MCF 10A (cell line): ENCODE measurements at regions not wholly inside any gene's neighbourhood (a gene's known extent, or its start where the extent isn't known, plus 50 kb on each side); places are given as distances from the start of the nearest gene placed in this dataset.

Experiments used
- BruUV-seq: library from RNA; stranded (reverse); fragments of 400-500 nt; replicated peaks from 2 replicates; lab custom pipeline; 2021; lab: Mats Ljungman, UMichigan
- CTCF ChIA-PET: fragments of 300-600 bp; sonication (Branson Sonifier 250); formaldehyde crosslinking; extraction: SDS; loops from one replicate; lab custom pipeline; 2021; ENCODE audit warnings: antibody characterized with exemption, inconsistent platforms; lab: Yijun Ruan, JAX
- POLR2A ChIA-PET: fragments of 300-600, 350-650 bp; sonication (Branson Sonifier 250); formaldehyde crosslinking; extraction: SDS; loops from one replicate; lab custom pipeline; 2020; ENCODE audit warnings: antibody characterized with exemption, inconsistent platforms; lab: Yijun Ruan, JAX
- DNase-seq: peaks from one replicate; pipeline ENCODE4 v3.0.0-alpha.2; 2018; ENCODE audit not compliant: unreplicated experiment
- H3K27ac Mint-ChIP-seq: one replicate; pipeline ENCODE4 v1.8.0; 2022; ENCODE audit warnings: mild to moderate bottlenecking, low read depth, mixed read lengths; ENCODE audit not compliant: unreplicated experiment
- H3K27me3 Mint-ChIP-seq: one replicate; pipeline ENCODE4 v1.8.0; 2022; ENCODE audit warnings: mixed read lengths; ENCODE audit not compliant: insufficient read depth, unreplicated experiment
- H3K36me3 Mint-ChIP-seq: one replicate; pipeline ENCODE4 v1.8.0; 2022; ENCODE audit warnings: mild to moderate bottlenecking, moderate library complexity, mixed read lengths; ENCODE audit not compliant: insufficient read depth, unreplicated experiment
- H3K4me1 Mint-ChIP-seq: one replicate; pipeline ENCODE4 v1.8.0; 2022; ENCODE audit warnings: mixed read lengths; ENCODE audit not compliant: insufficient read depth, unreplicated experiment
- H3K4me3 Mint-ChIP-seq: one replicate; pipeline ENCODE4 v1.8.0; 2022; ENCODE audit warnings: mild to moderate bottlenecking, moderate library complexity, mixed read lengths; ENCODE audit not compliant: unreplicated experiment
- H3K9me3 Mint-ChIP-seq: one replicate; pipeline ENCODE4 v1.8.0; 2022; ENCODE audit warnings: mixed read lengths; ENCODE audit not compliant: unreplicated experiment
- intact Hi-C: fragments of 100-400 bp; cut with micrococcal nuclease; formaldehyde crosslinking; loops from 2 replicates; pipeline ENCODE4 v1.14.1; 2022
- TF ChIP-seq, protein P1 (sequence below): fragments of 200-600 bp; IDR thresholded peaks from one replicate; pipeline ENCODE4 v1.8.0; 2022; ENCODE audit warnings: antibody characterized with exemption, mild to moderate bottlenecking; ENCODE audit not compliant: unreplicated experiment

DNA sequence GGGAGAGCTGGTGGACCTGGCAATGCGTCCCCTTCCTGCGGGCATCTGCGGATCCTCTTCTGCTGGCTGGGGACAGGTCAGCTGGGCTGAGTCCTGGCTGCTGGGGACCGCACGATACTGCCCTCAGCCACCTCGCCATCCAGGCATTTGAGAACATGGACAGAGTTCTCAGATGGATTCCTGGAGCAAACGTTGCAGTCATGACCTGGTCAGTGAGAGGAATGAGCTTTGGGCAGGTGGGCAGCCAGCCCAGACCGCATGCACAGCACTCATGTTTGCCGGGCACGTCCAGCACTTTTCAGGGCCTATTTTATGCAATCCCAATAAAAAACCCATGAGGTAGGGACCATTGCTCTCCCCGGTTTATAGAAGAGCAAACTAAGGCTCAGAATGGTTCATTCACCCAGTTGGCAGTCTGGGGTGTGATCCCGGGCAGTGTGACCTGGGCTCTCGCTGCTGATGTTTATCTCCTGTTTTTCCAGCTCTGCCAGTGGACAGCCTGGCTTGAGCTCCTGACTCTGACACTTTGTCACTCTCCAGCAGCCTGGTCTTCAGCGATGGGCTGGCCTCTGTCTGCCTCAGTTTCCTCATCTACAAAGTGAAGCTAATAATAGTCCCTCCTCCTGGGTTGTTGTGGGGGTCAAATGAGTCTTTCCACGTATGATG is 294.7 kb downstream of the IRF8 start:
- TF ChIP-seq, protein P1, sequence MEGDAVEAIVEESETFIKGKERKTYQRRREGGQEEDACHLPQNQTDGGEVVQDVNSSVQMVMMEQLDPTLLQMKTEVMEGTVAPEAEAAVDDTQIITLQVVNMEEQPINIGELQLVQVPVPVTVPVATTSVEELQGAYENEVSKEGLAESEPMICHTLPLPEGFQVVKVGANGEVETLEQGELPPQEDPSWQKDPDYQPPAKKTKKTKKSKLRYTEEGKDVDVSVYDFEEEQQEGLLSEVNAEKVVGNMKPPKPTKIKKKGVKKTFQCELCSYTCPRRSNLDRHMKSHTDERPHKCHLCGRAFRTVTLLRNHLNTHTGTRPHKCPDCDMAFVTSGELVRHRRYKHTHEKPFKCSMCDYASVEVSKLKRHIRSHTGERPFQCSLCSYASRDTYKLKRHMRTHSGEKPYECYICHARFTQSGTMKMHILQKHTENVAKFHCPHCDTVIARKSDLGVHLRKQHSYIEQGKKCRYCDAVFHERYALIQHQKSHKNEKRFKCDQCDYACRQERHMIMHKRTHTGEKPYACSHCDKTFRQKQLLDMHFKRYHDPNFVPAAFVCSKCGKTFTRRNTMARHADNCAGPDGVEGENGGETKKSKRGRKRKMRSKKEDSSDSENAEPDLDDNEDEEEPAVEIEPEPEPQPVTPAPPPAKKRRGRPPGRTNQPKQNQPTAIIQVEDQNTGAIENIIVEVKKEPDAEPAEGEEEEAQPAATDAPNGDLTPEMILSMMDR = no peak
- DNase-seq = no peak
- H3K27me3 Mint-ChIP-seq = peaks cover 100% of the 10 kb centered on the region
- H3K9me3 Mint-ChIP-seq = no peaks in the 10 kb centered on the region
- ChIA-PET CTCF (no interaction called here), POLR2A (no interaction called here)
- no peaks in the 10 kb centered on the region for H3K36me3 Mint-ChIP-seq
- BruUV-seq = no TSS peak
- no peaks in the 10 kb centered on the region for H3K4me1 Mint-ChIP-seq
- intact Hi-C loops = no loop called here
- no peak overlapping the region for H3K27ac Mint-ChIP-seq
- no peak overlapping the region for H3K4me3 Mint-ChIP-seq

DNA sequence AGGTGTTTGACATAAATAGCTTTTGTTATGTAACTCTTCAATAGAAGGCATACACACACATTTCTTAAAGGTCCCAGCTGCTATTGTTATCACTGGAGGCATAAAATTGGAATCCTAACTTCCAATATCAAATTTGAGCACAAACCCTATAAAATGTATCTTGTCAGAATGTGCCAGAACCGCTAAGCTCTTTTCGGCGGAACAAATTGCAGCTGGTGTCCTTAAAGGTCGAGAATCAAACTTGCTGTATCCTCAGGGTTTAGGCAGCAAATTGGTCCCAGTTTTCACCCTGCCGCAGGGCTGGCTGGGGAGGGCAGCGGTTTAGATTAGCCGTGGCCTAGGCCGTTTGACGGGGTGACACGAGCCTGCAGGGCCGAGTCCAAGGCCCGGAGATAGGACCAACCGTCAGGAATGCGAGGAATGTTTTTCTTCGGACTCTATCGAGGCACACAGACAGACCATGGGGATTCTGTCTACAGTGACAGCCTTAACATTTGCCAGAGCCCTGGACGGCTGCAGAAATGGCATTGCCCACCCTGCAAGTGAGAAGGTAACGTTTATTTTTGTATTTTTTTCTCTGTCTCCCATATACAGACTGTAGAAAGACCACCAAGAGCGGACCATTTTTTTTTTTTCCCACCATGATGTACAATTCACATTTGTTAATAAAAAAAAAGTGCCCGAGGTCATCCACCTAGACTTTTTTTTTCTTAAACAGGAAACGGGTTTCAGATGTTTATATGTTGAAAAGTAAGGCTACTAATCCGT is 297.1 kb downstream of the IRF8 start:
- ChIA-PET POLR2A (no interaction called here), CTCF (no interaction called here)
- intact Hi-C loops = no loop called here
- no peaks in the 10 kb centered on the region for H3K4me1 Mint-ChIP-seq
- no peaks in the 10 kb centered on the region for H3K36me3 Mint-ChIP-seq
- no peak overlapping the region for H3K27ac Mint-ChIP-seq
- peaks cover 100% of the 10 kb centered on the region for H3K27me3 Mint-ChIP-seq
- no TSS peak for BruUV-seq
- no peak for DNase-seq
- H3K4me3 Mint-ChIP-seq = no peak overlapping the region
- no peaks in the 10 kb centered on the region for H3K9me3 Mint-ChIP-seq
- TF ChIP-seq, protein P1 = no peak

DNA sequence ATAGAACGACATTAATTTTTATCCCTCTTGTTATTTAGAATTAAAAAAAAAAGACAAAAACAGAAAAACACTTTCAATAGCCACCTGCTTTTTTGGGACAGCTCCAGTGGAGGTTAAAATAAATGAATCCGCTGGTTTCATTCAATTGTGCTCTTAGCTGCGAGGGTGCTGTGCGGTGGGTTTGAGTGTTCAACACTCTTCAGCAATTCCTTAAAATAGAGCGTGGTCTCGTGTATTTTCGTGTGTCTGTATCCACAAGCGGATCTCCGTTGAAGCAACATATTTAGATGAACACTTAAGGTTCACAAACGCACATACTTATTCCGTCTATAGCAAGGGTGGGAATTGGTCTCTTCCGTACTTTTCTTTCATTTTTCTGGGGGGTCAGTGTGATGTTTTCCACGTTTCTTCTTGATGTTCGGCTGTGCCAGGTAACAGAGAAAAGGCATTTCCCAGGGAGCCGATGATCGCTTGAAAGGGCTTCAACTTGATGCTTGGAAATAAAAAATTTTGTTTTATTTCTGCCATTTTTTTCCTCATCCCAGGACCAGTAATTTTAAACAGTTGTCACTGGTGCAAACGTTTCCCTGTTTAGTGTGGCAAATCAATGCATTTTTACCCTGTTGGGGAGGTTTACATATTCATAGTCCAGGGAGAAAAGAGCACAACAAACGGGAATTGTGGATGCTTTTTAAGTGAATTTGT is 297.9 kb downstream of the IRF8 start:
- intact Hi-C loops = no loop called here
- TF ChIP-seq, protein P1 = no peak
- H3K36me3 Mint-ChIP-seq = no peaks in the 10 kb centered on the region
- no peak overlapping the region for H3K4me3 Mint-ChIP-seq
- H3K4me1 Mint-ChIP-seq = no peaks in the 10 kb centered on the region
- ChIA-PET CTCF (no interaction called here), POLR2A (no interaction called here)
- no peak overlapping the region for H3K27ac Mint-ChIP-seq
- peaks cover 100% of the 10 kb centered on the region for H3K27me3 Mint-ChIP-seq
- H3K9me3 Mint-ChIP-seq = no peaks in the 10 kb centered on the region
- no TSS peak for BruUV-seq
- DNase-seq = no peak
